ENCODE measurements at regions not wholly inside any gene's neighbourhood (a gene's known extent, or its start where the extent isn't known, plus 50 kb on each side); places are given as distances from the start of the nearest gene placed in this dataset.
"Not testable (repeated sequence)": the region's sequence is repeated elsewhere in the genome, so short reads cannot be mapped to it uniquely, and the experiment has no call there.

DNA sequence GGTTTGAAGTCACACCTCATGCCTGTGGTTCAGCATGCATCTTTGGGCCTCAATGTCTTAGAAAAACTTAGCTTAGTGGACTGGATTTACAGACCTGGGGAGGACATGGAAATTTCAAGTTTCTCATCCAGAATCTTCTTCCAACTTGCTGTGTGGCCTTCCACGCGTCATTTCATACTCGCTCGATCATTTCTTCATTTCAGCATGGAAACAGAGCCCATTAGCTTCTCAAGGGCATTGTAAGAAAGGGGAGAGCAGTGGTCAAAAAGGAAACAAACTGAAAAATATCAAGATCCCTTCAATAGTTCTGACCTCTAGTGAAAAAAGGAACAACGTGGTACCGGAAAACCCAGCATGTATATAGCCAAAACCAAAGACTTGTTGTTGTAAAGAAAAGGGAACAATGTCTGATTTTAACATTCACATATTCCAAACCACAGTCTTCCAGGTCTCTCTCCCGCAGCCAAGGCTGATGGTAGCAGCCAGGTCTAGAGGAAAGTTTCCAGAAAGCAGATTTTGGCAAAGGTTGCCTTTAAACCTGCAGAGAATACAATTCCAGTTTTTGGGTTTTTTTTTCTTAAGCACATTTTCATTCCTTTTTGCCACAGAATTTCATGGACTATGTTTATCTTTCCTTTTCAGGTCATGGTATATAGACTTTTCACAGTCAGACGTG lies 97.0 kb upstream of the CDC42BPA start:
- no peak for ATAC-seq

- no peak for ATAC-seq
These were observed 92.8 kb upstream of the CDC42BPA start for GRCh38 chr1:227411066-227411465.

- not testable (repeated sequence) for ATAC-seq
These were observed 88.0 kb upstream of the CDC42BPA start for GRCh38 chr1:227406332-227406731.

- ATAC-seq = no peak
These were observed 85.2 kb upstream of the CDC42BPA start for GRCh38 chr1:227403535-227403934.

DNA sequence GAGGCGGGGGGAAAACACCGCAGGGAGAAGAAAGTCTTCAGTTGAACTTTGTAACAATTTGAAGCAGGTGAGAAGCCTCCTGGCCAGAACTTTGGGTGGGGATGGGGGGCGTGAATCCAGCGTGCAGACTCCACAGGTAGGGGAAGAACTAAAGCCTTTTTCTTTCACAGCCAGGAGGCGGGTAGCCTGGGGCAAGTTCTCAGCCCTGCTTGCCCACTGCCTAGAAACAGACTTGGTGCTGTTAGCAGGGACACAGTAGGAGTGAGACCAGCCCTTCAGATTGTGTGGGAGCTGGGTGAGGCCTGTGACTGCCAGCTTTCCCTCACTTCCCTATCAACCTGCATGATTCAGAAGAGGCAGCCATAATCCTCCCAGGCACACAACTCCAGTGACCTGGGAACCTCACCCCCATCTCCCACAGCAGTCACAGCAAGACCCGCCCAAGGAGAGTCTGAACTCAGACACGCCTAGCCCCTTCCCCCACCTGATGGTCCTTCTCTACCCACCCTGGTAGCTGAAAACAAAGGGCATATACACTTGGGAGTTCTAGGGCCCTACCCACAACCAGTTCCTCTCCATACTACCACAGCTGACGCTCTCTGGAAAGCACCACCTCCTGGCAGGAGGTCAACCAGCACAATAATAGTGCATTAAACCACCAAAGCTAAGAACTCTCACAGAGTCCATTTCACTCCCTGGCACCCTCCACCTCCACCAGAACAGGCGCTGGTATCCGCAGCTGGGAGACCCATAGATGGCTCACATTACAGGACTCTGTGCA lies 83.5 kb upstream of the CDC42BPA start:
- ATAC-seq = no peak

DNA sequence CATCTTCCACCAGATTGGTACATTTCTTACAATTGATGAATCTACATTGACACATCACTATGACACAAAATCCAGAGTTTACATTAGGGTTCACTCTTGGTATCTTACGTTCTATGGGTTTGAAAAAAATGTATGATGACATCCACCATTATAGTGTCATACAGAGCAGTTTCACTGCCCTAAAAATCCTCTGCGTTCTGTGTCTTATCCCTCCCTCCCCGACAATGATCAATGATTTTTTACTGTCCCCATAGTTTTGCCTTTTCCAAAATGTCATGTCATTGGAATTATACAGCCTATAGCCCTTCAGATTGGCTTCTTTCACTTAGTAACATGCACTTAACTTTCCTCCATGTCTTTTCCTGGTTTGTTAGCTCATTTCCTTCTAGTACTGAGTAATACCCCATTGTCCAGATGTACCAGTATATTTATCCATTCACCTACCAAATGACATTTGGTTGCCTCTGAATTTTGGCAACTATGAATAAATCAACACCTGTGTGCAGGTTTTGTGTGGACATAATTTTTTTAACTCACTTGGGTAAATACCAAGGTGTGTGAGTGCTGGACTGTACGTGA lies 80.9 kb upstream of the CDC42BPA start:
- ATAC-seq = no peak

GRCh38 chr1:227397354-227397978 lies 79.2 kb upstream of the CDC42BPA start:
- ATAC-seq = no peak

DNA sequence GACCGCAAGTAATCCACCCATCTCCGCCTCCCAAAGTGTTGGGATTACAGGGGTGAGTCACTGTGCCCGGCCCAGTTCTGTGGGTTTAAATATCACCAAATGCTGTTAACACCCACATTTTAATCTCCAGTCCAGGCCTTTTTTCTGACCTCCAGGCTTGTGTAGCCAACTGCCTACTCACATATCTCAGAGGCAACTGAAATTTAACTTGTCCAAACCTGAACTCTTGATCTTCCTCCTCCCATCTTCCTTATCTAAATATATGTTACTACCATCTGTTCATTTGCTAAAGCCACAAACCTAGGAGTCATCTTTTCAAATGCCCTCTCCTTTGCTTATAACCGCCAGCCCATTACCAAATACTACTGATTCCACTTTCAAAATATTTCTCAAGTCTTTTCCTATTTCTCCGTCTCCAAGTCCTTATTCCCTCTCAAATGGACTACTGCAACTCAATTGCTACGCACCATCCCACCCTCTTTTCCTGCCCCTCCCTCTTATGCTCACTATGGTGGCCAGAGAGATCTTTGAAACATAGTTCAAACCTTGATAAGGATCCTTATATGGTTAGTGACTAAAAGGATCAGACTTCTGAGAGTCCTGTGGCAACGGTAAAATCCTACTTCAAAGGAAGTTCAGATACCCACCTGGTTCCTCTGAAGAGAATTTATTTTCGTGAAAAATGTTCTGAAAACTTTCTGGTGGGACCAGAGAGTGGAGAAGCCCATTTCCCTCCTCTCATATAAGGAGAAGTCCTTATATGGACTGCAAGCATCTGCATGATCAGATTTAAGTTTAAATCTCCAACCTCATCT lies 78.5 kb upstream of the CDC42BPA start:
- ATAC-seq = no peak

- no peak for ATAC-seq
These were observed 77.2 kb upstream of the CDC42BPA start for GRCh38 chr1:227395426-227396028.

GRCh38 chr1:227392984-227393764 lies 74.9 kb upstream of the CDC42BPA start:
- ATAC-seq = no peak

DNA sequence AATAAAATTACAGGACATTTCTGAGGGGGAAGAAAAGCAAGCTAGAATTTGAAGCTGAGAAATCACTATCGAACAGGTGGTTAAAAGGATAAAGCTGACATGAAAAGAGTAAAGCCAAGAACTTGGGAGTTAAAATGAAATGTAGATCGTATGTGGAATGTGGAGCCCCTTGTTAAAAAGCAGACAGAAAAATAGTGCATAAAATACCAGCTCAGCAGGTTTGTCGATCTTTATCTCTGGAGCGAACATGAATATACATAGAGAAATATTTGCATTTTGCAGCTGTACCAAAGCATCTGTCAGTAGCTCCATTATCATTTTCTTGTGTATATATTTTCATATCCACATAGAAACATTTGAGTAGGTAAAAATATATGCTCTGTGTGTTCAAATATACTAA lies 73.6 kb upstream of the CDC42BPA start:
- no peak for ATAC-seq

- ATAC-seq = no peak
These were observed 72.9 kb upstream of the CDC42BPA start for GRCh38 chr1:227391211-227391610.

DNA sequence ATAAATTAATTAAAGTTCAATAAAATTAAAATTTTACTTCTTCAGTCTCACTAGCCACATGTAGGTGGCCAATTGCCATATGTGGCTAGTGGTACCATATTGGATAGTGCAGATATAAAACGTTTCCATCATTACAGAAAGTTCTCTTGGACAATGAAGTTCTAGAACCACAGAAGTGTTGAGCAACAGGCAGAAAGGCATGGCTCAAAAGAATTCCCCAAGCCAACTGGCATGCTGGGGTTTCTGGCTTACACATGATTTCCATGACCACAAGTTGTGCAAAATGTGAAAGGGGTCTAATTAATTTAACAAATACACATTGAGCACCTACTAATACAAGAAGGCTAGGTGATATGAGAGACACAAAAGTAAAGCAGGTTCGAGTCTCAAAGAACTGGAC lies 72.2 kb upstream of the CDC42BPA start:
- no peak for ATAC-seq

DNA sequence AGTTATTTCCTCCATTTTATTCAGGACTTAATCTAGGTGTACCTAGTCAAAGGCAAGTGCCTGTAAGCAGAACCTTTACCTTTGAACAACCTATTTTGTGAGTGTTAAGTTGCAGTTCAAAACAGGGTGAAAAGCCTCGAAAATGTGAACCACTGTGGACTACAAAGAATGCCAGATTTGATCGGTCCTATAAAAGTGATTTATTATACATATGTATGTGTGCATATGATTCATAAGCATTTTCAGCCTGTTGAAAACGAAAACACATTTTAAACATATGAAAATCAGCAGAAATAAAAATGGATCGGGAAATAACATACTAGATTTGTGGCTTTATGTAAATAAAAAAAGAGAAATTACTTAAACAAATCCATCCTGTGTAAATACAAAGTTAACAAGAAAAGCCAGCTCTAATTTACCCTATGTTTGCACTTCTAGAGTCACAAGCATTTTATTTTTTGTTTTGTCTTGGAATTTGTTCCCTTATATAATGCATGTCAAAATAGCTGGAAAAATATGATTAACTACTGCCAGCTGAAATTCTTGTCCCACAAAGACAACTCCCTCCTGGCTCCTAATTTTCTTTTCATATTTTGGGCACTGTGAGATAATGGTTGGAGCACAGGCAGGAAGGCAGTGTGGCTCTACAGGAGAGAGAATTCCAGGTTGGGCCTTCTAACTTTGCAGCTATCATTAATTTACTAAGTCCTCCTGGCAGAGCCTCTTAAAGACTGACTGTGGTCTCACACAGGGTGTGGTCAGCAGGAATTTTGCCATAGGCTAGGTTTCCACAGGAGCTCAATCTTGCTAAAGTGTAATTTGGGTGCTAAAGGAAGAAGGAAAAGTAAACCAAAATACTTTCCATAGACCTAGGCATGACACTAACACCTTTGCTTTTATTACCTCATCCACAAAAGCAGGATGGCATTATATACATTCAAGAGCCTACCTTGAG lies 70.2 kb upstream of the CDC42BPA start:
- no peak for ATAC-seq

- no peak for ATAC-seq
These were observed 61.2 kb upstream of the CDC42BPA start for GRCh38 chr1:227379555-227379892.

- ATAC-seq = no peak
These were observed 60.7 kb upstream of the CDC42BPA start for GRCh38 chr1:227378871-227379554.

- no peak for ATAC-seq
These were observed 59.9 kb upstream of the CDC42BPA start for GRCh38 chr1:227378181-227378580.

DNA sequence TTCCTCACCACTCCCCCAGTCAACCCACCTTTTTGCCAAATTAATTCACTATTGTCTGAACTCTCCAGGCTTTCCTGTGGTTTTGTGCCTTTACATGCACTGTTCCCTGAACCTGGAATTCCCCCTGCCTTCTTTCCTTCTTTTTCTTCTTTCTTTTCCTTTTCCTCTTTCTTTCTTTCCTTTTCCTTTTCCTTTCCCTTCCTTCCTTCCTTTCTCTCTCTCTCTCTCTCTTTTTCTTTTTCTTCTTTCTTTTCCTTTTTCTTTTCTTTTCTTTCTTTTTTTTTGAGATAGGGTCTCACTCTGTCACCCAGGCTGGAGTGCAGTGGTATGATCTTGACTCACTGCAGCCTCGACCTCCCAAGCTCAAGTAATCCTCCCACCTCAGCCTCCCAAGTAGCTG lies 56.6 kb upstream of the CDC42BPA start:
- ATAC-seq = no peak

GRCh38 chr1:227372726-227373130 lies 54.4 kb upstream of the CDC42BPA start:
- no peak for ATAC-seq
